ENCODE measurements at regions not wholly inside any gene's neighbourhood (a gene's known extent, or its start where the extent isn't known, plus 50 kb on each side); places are given as distances from the start of the nearest gene placed in this dataset.

DNA sequence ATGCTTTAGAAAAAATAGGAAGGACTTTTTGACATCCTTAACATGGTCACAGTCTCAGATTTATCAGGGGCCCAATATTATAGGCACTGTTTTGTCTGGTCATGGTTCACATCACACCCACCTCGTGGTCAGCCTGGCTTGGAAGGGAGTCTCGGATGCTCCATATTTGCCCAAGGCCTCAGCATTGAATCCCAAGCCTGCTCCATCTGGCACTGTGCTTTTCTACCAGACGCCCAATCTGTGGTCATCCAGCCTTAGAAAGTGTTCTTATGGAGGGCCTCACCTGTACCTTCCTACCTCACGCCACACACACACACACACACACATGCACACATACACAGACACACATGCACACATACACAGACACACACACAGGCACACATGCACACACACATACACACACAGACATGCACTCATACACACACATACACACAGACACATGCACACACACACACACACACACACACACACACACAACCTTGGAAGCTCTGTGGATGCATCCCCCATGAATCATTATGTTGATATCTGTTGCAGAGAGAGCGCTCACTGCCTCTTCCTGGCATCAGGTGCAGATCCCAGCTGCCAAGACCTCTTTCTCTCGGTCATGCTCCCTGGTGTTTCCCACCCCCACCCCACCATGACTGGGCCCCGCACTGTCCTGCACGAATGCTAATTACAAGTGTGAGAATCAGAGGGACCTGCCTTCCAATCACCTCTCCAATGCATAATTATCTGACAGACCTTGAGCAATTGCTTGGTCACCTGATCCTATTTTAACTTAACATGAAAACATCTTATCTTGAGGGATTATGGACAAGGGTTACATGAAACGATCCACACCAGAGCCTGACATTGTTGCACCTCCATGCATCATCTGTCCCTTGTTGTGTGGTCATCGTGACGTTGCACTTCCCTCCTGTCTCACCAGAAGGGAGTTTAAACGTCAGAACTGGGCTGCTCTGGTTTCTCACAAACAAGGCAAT, 122.7 kb upstream of the TMEM72 start:
- no peak for DNase-seq

DNA sequence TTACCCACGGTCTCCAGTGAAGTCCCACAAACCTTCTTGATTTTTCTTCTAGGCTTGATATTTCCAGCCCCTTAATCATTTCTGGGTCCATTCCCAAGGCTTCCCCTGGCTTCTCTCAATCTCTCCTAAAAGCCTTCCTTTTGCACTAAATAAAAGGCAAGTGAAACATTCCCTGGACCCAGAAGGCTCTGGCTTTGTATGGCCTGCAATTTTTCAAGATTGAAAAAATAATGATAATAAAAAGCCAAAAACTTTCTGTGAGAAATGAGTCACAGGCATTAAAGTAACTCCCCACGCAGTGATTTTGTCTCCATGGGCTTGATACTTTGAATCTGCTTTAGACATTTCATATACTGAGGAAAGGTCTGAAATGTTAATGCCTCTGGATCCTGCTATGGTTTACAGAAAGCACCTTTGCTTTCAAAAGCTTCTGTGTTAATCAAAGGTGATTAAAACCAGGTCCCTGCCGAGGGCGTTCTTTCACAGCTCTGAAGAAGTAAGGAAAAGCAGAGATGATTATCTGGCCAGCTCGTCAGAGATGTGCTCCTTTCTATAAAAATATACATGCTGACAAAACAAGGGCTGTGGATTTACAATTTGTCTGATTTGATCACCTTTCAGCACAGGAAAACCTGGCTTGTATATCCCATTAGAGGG, 118.9 kb upstream of the TMEM72 start:
- DNase-seq: no peak

DNA sequence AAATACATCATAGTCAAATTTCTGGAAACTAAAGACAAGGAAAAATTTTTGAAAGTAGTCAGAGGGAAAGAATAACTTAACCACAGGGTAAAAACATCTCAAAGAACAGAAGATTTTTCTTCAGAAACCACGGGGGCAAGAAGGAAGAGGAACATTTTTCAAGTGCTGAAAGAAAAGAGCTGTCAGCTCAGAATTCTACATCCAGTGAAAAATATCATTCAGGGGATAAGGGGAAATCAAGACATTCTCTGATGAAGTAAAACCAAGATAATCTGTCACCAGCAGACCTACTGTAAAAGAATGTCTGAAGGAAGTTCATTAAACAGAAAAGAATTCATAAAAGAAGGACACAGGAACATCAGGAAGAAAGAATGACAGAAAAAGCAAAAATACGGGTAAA, 111.2 kb upstream of the TMEM72 start:
- DNase-seq: no peak

DNA sequence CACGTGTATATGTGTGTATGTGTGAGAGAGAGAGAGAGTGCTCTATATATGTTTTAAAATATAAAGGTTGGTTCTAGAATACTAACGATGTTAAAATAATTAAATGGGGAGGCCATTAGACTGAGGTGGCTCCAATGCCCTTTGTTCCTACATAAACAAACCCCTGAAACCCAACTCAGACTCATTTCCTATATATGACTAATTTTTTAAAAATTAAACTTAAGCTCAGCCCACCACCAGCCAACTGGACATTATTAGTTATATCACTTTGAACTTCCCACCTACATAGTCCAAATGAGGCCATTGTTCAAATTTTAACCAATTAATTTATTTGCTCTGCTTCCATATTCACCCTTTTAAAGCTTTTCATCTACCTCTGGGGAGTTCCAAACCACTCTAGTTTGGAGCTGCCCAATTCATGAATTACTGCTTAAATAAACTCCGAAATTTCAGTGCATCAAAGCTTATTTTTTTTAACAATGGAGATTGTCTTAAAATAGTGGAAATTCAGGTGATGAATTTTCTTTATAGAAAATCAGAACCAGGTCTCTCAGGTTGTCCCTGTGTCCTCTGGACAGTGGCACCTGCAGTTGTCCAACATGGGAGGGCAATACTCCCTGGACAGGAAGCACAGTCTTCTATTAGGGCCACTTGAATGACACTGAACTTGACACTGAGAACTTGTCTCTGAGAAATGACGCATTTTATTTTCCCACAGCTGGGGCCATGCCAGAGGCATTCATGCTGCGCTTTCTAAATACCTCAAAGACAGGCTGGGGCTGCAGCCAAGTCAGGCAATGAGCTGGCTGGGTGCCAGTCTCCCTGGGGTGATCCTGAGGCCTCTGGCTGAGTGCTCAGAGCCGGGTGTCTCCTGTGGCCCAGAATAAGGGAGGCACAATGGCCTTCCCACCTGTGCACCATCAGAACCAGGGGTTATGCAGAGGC, 109.5 kb upstream of the TMEM72 start:
- no peak for DNase-seq

DNA sequence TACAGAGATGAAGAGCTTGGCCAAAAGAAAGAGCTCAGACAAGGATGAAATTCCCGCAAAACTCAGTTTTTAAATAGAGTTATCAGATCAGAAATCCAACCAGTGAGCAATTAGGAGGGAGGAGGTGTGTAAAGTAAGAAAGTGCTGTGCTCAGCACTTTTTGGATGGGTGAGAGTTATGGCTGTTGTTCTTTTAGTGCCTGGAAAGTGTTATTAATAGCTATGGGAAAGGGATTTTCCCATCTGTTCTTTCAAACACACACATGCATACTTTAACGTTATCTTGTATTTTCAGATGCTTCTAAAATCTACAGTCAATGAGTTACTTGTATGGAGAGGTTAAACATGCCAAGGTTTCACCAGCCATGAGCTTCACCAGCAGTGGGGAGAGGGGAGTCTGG, 107.3 kb upstream of the TMEM72 start:
- DNase-seq: no peak

DNA sequence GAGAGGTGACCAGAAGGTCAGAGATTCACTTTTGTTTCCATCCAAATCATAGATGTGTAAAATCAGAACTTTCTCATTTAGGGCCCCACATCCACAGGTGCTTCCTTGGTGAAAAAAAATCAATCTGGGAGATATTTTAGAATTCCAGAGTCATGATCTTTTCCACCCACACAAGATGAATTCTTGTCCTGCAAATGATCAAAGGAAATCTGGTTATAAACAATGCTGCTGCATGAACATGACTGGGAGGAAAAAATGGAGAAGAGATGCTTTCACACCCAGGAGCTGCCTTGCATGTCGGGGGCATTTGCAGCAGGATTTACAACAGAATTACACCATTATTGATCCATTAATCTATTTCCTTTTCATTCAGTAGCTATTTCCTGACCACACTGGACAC, 106.5 kb upstream of the TMEM72 start:
- DNase-seq: no peak

DNA sequence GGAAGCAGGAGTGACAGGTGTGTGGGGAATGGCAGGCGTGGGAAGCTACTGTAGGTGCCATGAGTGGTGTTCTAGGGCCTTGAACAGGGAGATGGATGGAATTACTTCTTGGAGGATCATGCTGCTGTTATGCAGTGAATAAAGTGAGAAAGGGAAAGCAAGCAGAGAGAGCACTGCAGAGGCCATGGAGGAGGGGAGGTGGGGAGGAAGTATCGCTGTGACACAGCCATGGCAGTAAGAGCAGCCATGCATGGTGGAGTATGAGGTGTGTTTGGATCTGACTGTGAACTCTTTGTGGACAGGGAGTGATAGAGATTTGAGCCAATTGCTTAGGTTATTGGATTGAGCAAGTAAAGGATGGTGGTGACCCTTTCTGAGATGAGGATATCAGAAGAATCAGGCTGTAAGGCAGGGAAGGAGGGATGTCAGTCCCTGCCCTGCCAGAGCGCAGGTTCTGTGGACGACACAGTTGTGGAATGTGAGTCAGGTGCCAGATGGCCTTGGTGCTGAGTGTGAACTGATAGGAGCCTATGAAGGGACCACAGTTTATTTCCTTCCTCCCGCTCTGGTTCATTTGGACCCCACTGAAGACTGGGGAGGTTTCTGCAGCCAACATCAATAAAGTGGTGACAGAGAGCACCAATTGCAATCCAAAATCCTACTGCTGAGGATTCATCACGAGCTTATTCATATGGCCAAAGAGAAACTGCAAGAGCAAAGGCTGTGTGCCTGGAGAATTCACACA, 105.5 kb upstream of the TMEM72 start:
- no peak for DNase-seq

DNA sequence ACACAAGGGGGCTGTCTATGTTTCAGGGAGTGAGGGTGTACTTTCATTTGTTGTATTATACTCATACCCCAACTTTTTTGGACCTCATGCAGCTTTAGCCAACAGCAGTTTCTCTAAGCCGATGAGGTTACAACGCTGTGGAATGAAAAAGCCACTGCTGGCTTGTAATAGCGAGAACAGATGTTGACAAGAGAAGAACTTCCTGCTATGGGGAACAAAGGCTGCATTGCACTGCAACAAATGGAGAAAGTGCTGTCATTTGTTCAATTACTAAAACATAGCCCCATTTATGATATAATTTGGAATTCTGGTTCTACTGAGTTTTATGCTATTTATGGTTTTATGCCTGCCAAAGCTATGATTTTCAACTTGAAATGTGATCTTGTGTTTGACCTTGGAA, 104.2 kb upstream of the TMEM72 start:
- DNase-seq: no peak

DNA sequence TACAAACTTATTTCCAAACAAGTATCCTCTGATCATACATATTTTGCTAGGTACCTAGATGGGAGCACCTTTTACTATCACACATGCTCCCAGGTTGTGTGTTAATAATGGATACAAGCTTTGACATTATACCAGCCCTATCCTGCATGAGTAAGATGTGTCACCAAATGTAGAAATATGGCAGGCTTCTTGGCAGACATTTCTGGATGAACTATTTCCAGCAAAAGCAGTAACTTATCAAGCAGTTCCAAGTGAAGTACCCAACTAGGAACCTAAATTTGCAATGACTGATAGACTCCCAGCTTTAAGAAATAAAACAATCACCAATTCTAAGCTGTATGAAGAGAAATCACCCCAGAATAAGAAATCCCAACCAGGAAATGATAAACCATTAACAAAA, 103.7 kb upstream of the TMEM72 start:
- DNase-seq: no peak

DNA sequence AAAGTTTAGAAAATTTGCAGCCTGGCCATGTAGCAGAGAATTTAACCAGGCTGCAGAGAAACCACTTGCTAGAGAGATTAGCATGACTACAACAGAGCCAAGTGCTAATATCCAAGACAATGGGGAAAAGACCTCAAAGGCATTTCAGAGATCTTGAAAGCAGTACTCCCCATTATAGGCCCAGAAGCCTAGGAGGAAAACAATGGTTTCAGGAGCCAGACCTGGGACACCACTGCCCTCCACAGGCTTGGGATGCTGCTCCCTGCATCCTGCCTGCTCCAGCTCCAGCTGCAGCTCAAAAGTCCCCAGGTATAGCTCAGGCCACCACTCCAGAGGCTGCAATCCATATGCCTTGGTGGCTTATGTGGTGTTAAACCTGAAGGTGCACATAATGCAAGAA, 101.5 kb upstream of the TMEM72 start:
- DNase-seq: no peak

DNA sequence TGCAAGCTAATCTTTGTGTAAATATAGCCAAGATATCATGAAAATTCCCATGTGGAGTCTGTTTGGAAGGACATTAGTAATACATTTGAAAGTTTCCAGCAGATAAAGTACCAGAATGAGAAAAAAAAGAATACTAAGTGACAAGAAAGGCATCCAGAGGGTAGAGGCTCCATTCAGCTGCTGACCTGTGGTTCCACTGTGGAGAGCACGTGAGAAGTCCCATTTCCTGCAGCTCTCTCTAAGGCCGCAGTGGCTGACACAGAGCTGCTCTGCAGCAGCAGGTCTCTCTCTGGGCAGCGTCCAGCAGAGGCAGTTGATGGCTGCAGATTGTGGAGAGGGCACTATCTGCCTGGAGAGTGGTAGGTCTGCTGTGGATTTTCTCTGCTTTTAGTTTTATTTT, 100.1 kb upstream of the TMEM72 start:
- no peak for DNase-seq

DNA sequence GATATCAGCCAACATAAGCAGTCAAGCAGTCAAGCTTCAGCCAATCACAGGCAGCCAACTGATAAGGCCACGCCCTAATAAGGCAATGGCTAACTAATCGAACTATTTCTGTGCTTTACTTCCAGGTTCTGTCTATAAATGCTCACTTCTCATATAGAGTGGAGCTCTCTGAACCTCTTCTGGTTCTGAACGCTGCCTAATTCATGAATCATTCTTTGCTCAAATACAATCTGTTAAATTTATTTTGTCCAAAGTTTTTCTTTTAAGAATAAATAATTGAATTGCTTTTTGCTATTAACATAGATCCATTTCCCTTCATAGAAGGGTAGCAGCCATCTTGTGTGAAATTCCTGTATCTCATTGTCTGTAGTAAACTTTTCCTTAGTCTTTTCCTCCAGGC, 97.9 kb upstream of the TMEM72 start:
- DNase-seq: no peak

DNA sequence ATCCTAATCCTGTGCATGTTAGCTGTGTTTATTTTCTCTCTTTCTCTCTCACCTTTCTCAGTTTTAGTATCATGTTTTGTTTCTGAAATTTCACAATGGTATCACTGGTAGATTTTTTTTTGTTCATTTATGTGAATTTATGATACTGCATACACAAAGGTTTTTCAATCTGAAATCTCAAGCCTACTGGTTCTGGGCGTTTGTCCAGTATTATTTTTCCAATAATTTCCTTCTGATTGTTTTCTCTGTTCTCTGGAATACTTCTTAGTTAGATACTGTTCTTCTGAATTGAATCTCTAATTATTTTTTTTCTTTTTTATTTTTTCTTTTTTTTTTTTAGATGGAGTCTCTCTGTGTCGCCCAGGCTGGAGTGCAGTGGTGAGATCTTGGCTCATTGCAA, 96.2 kb upstream of the TMEM72 start:
- DNase-seq: no peak

DNA sequence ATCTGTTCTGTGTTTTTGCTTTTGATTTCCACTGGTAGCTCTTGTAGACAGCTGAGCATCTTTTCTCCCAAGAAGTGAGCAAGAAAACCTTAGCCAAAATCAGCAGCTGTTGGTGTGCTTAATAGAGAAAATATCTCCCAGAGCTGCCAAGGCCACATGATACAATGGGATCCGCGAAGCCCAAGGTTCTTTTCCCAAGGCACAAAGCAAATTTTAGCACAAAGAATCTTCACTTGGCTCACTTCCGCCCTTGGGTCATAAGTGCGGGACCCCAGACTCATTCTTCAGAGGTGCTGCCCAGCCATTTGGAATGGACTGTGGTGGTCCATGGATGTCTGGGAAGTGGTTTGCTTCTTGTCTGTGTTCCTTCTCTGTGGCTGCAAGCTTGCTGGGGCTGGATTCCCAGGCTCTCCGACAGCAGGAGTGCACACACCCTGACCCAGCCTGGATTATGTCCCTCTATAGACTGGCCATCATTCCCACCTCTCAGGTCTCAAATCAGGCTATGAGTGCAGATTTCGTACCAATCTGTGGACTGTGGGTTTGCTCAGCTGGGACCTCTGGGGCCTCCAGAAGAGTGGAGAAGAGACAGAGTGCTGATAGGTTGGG, 93.0 kb upstream of the TMEM72 start:
- DNase-seq: no peak

DNA sequence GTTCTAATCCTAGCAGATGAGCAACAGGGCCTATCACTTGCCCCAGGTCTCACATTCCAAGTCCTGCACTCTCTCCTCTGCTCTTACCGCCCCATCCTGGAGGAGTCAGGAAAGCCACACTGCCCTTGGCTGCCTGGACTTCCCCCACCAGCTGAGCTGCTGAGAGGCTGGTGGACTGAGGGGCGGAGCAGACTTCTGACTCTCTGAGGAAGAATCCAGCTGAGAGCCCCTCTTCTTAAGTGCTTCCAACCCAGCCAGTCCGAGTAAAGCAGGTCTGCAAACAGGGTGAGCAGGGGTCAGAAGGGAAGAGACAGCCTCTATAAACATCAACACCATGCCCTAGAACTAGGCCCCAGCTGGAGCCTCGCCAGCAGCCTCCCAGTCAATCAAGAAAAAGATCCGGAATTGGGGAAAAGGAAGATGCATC, 92.4 kb upstream of the TMEM72 start:
- DNase-seq: no peak

DNA sequence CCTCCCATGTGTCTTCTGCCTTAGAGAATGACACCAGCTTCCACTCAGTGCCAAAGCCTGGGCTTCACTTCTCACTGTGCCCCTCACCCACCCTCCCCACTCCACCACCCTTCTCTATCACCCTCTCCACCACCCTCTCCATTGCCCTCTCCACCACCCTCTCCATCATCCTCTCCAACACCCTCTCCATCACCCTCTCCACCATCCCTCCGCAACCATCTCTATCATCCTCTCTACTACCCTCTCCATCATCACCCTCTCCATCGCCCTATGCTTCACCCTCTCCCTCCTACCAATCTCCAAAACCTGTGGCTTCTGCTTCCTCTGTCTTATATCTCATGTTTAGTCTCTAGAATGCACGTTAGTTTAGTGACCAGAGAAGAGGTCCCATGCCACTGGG, 91.0 kb upstream of the TMEM72 start:
- no peak for DNase-seq

DNA sequence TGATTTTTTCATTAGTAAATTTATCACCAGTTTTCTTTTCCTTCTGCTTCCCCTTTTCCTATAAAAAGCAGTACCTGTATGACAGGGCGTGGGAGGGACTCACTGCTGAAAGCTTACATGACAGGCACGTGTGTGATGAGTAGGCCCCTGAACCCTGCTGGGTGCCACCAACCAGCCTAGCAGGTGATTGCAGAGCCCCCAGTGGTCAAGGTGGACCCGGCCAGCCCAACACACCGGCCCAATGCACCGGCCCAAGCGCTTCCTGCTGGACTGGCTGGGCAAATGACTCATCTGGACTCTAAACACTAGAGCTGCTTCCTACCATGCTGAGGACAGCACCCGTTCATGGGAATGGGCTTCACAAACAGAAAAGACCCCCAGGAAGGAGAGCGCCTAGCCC, 89.8 kb upstream of the TMEM72 start:
- DNase-seq: no peak

DNA sequence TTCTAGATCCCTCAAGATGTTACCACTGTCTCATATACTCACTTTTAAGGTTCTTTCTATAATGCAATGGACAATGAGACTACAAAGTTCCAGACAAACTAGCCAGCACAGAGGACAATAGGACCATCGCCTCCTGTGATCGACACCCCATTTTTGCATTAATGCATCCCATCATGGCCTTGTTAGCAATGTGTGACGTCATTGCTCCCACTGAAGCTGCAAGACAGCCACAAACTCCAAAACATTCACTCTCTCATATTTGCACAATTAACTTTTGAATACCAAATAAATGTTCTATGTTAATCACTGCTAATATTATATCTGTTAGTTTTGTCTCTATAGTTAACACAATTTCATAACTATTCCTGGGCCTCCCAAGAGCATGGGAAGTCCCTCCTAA, 88.8 kb upstream of the TMEM72 start:
- DNase-seq: no peak

DNA sequence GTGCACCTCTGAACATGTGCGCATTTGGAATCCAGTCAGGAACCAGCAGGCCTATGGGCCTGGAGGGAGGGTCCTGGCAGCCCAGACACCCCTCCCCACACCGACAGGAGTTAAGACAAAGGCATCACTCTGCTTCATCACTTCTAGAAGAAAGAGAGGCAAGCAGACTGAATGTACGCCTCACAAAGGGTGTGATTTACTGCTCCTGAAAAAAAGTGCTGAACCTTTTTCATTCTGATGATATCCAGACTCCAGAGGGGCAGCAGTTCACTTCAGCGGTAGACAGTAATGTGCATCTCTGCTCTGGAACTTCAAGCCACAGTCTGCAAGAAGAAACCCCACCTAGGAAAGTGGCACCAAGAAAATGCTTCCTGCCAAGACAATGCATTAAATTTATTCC, 88.2 kb upstream of the TMEM72 start:
- DNase-seq: no peak

DNA sequence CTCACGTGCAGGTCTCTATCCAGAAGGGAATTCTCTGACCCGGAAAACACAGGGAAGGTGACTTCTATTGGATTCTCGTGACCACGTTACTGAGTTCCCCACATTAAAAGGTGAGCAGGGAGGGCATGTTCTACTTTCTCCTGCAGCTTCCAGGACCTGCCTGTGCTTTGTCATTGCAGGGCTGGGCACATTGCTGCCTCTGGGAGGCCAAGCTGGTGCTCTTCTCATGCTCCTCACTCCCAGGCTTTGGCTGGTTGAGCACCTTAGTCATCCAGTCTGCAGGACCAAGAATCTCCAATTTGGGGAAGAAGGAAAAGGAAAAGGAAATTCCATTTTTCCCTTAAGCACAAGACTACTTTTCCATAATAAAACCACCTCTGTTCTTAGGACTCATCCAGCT, 86.5 kb upstream of the TMEM72 start:
- no peak for DNase-seq

DNA sequence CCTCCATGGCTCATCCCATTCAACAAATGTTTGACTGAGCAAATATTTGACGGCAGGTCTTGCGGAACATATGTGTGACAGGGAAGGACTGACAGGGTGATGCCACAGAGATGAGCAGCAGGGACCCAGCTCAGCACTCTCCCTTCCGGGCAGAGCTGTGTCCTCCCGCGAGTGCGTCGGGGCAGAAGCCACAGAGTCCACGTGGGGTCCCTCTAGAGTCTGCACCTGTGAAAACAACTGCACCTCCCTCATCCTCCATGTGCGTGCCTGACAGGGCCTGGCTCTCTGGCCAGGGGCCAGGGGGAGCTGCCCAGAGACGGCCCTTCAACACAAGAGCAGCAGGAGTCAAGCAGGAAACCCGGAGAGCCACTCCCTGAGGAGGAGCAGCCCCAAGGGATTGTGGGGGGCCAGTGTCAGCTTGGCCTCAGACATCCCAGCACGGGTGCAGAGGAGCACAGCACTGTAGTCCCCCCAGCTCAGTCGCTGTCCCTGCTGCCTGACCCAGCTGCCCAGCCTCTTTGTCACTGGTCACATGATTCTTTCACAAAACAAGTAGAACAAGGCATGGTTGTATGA, 83.6 kb upstream of the TMEM72 start:
- no peak for DNase-seq
